ENCODE measurements at regions not wholly inside any gene's neighbourhood (a gene's known extent, or its start where the extent isn't known, plus 50 kb on each side); places are given as distances from the start of the nearest gene placed in this dataset.

- TF ChIP-seq POLR2A (IDR thresholded peaks at IDR 0.05; ENCODE audit: low read length) (no peak), GATA1 (IDR thresholded peaks at IDR 0.05; ENCODE audit: low read depth, low read length) (no peak)
Measured at GRCh38 chr11:87892291-87892690, 283.0 kb downstream of the RAB38 start.

All from erythroblast (primary cell).